B cell (primary cell): ENCODE measurements at regions not wholly inside any gene's neighbourhood (a gene's known extent, or its start where the extent isn't known, plus 50 kb on each side); places are given as distances from the start of the nearest gene placed in this dataset.

Experiments used
- ATAC-seq: fragments of 200-7000 bp; cut with Tn5 transposase; one replicate; pipeline ENCODE4 v1.10.0; 2021; ENCODE audit warnings: low read depth, mild to moderate bottlenecking, moderate number of reproducible peaks, moderate library complexity
- CTCF ChIA-PET: fragments of 350-600 bp; sonication (Branson Sonifier 250); formaldehyde crosslinking; loops from one replicate; lab custom pipeline; 2021; ENCODE audit warnings: antibody characterized with exemption, inconsistent platforms; lab: Charles Lee
- POLR2A ChIA-PET: fragments of 350-600 bp; sonication (Branson Sonifier 250); formaldehyde crosslinking; loops from one replicate; lab custom pipeline; 2021; ENCODE audit warnings: antibody characterized with exemption; lab: Charles Lee
- DNase-seq: peaks from one replicate; pipeline ENCODE4 v3.0.0; 2013
- H2AFZ ChIP-seq: 2 replicates; pipeline ENCODE4 v1.6.1; 2012; ENCODE audit warnings: mild to moderate bottlenecking, low read depth, low read length; ENCODE audit not compliant: insufficient read depth, poor library complexity, severe bottlenecking
- H3K27ac ChIP-seq, 2 donors: 1 replicate in 1 of 2; 2 replicates in 1 of 2; pipeline ENCODE4 v1.5.1; 2012 to 2013; ENCODE audit warnings: low read length in 2 of 2, mild to moderate bottlenecking in 2 of 2, moderate library complexity in 1 of 2
- H3K27me3 ChIP-seq, 4 experiments: fragments of 200-600 bp in 1 of 4; sonication (generic) in 1 of 4; replicated peaks in 1 of 4; 1 replicate in 2 of 4; 2 replicates in 2 of 4; pipeline versions ENCODE4 v1.6.1 to v1.7.0; 2013 to 2016; ENCODE audit warnings: low read length in 3 of 4, mild to moderate bottlenecking in 2 of 4, mixed read lengths in 1 of 4, moderate library complexity in 1 of 4; ENCODE audit not compliant: insufficient read depth in 4 of 4, control insufficient read depth in 3 of 4; ENCODE audit errors: control extremely low read depth in 1 of 4
- H3K36me3 ChIP-seq, 2 experiments: replicated peaks in 1 of 2; 1 replicate in 1 of 2; 2 replicates in 1 of 2; pipeline versions ENCODE4 v1.6.1 to v1.7.1; 2013; ENCODE audit warnings: low read length in 1 of 2; ENCODE audit not compliant: insufficient read depth in 2 of 2, control insufficient read depth in 1 of 2; ENCODE audit errors: control extremely low read depth in 1 of 2, extremely low read depth in 1 of 2
- H3K4me1 ChIP-seq, 2 donors: fragments of 200-600 bp in 1 of 2; sonication (generic) in 1 of 2; 1 replicate in 1 of 2; 2 replicates in 1 of 2; pipeline versions ENCODE4 v1.5.1 to v1.6.1; 2013 to 2017; ENCODE audit warnings: low read length in 2 of 2; ENCODE audit not compliant: control insufficient read depth in 2 of 2, insufficient read depth in 2 of 2
- H3K4me2 ChIP-seq: replicated peaks from 2 replicates; pipeline ENCODE3; 2012; ENCODE audit warnings: mild to moderate bottlenecking, low read depth, low read length; ENCODE audit not compliant: poor library complexity, severe bottlenecking
- H3K4me3 ChIP-seq, 5 experiments: fragments of 200-600 bp in 1 of 5; sonication (generic) in 1 of 5; 1 replicate in 3 of 5; 2 replicates in 2 of 5; pipeline versions ENCODE4 v1.5.1 to v1.7.0; 2011 to 2016; ENCODE audit warnings: low read length in 4 of 5, mild to moderate bottlenecking in 4 of 5, low read depth in 2 of 5, control low read depth in 1 of 5, moderate library complexity in 1 of 5; ENCODE audit not compliant: insufficient read depth in 1 of 5; ENCODE audit errors: control extremely low read depth in 1 of 5, extremely low read depth in 1 of 5
- H3K79me2 ChIP-seq: fragments of 200-600 bp; sonication (generic); one replicate; pipeline ENCODE4 v1.6.0; 2016; ENCODE audit warnings: low read length; ENCODE audit not compliant: control insufficient read depth, insufficient read depth
- H3K9ac ChIP-seq: fragments of 200-600 bp; sonication (generic); 2 replicates; pipeline ENCODE4 v1.6.1; 2017; ENCODE audit warnings: mild to moderate bottlenecking, low read length, moderate library complexity
- H3K9me3 ChIP-seq, 3 donors: one replicate each; pipeline versions ENCODE4 v1.6.1 to v1.7.1; 2013; ENCODE audit warnings: low read length in 2 of 3; ENCODE audit not compliant: control insufficient read depth in 2 of 3, insufficient read depth in 1 of 3; ENCODE audit errors: control extremely low read depth in 1 of 3
- H4K20me1 ChIP-seq: 2 replicates; pipeline ENCODE4 v1.6.0; 2012; ENCODE audit warnings: mild to moderate bottlenecking, low read length; ENCODE audit not compliant: insufficient read depth, control insufficient read depth, poor library complexity, severe bottlenecking
- H3K27ac Mint-ChIP-seq: one replicate; pipeline ENCODE4 v1.8.0; 2021; ENCODE audit warnings: mixed read lengths
- H3K27me3 Mint-ChIP-seq: one replicate; pipeline ENCODE4 v1.8.0; 2021; ENCODE audit warnings: mixed read lengths
- H3K4me1 Mint-ChIP-seq: one replicate; pipeline ENCODE4 v1.8.0; 2021; ENCODE audit warnings: mixed read lengths
- H3K4me3 Mint-ChIP-seq: one replicate; pipeline ENCODE4 v1.8.0; 2021; ENCODE audit warnings: mixed read lengths
- H3K9me3 Mint-ChIP-seq: one replicate; pipeline ENCODE4 v1.8.0; 2022; ENCODE audit warnings: mixed read lengths; ENCODE audit not compliant: insufficient read depth
- CTCF ChIP-seq: fragments of 200-600 bp; IDR thresholded peaks from one replicate; pipeline ENCODE4 v1.8.0; 2022; ENCODE audit warnings: antibody characterized with exemption, mild to moderate bottlenecking
- EZH2 ChIP-seq: IDR thresholded peaks from 2 replicates; pipeline ENCODE4 v1.6.1; 2012; ENCODE audit warnings: borderline replicate concordance, low read depth, mild to moderate bottlenecking, moderate library complexity, low read length; ENCODE audit not compliant: insufficient read depth, poor library complexity, severe bottlenecking
- WGBS: methylation state at CpG from one replicate; pipeline ENCODE4 v1.1.5; 2013; ENCODE audit warnings: missing lambda C conversion rate; ENCODE audit not compliant: insufficient coverage; 5-methylcytosine and 5-hydroxymethylcytosine counted together
- intact Hi-C: fragments of 100-400 bp; cut with micrococcal nuclease; formaldehyde crosslinking; loops from one replicate; pipeline ENCODE4 v1.10.0; 2022

- no peaks in the 10 kb centered on the region for H3K27me3 ChIP-seq
- H3K4me2 ChIP-seq, result no peak overlapping the region
- Mint-ChIP-seq H3K4me3 (no peak overlapping the region), H3K27ac (no peak overlapping the region), H3K4me1 (no peaks in the 10 kb centered on the region), H3K27me3 (no peaks in the 10 kb centered on the region), H3K9me3 (no peaks in the 10 kb centered on the region)
- 82% methylated on average over 1 of the region's 1 CpG for WGBS
- no peaks in the 10 kb centered on the region for H3K4me1 ChIP-seq
- no peak overlapping the region for H2AFZ ChIP-seq
- H3K27ac ChIP-seq, result no peak overlapping the region
- no peaks in the 10 kb centered on the region for H3K9me3 ChIP-seq
- TF ChIP-seq CTCF (no peak), EZH2 (no peak)
- H3K79me2 ChIP-seq, result no peaks in the 10 kb centered on the region
- no peak overlapping the region for H3K4me3 ChIP-seq
- no peaks in the 10 kb centered on the region for H3K36me3 ChIP-seq
- DNase-seq (no peak), ATAC-seq (no peak)
- H3K9ac ChIP-seq, result no peak overlapping the region
- intact Hi-C loops, result no loop called here
- H4K20me1 ChIP-seq, result no peaks in the 10 kb centered on the region
- ChIA-PET POLR2A (no interaction called here), CTCF (no interaction called here)
Observed at GRCh38 chr1:218565377-218565776, 220.2 kb downstream of the TGFB2 start.

- no peaks in the 10 kb centered on the region for H3K9me3 Mint-ChIP-seq
- H3K4me3 ChIP-seq, result no peak overlapping the region
- CTCF ChIA-PET, result no interaction called here
Observed at GRCh38 chr1:218568962-218569550, 223.9 kb downstream of the TGFB2 start.

More at GRCh38 chr1:218568962-218569550, 223.9 kb downstream of the TGFB2 start:
- Mint-ChIP-seq H3K4me1 (no peaks in the 10 kb centered on the region), H3K4me3 (no peak overlapping the region), H3K27ac (no peak overlapping the region), H3K27me3 (no peaks in the 10 kb centered on the region)
- POLR2A ChIA-PET, result no interaction called here
- no peak overlapping the region for H3K4me2 ChIP-seq
- no peaks in the 10 kb centered on the region for H3K36me3 ChIP-seq
- intact Hi-C loops, result no loop called here
- no peaks in the 10 kb centered on the region for H3K9me3 ChIP-seq
- ATAC-seq (no peak), DNase-seq (no peak)
- H3K4me1 ChIP-seq, result no peaks in the 10 kb centered on the region
- TF ChIP-seq CTCF (no peak), EZH2 (no peak)
- WGBS, result no CpG with 5 or more reads among the region's 5 CpGs
- no peaks in the 10 kb centered on the region for H4K20me1 ChIP-seq
- H3K79me2 ChIP-seq, result no peaks in the 10 kb centered on the region
- no peak overlapping the region for H3K27ac ChIP-seq
- H2AFZ ChIP-seq, result no peak overlapping the region
- no peaks in the 10 kb centered on the region for H3K27me3 ChIP-seq
- no peak overlapping the region for H3K9ac ChIP-seq
